K562 (cell line): ENCODE measurements at regions not wholly inside any gene's neighbourhood (a gene's known extent, or its start where the extent isn't known, plus 50 kb on each side); places are given as distances from the start of the nearest gene placed in this dataset.

Experiments
- ATAC-seq: fragments of 200-7000 bp; cut with Tn5 transposase; 3 replicates; pipeline ENCODE4 v1.9.1; 2020; ENCODE audit warnings: moderate library complexity
- BruUV-seq: library from RNA; stranded (reverse); fragments of 400-500 nt; replicated peaks from 2 replicates; lab custom pipeline; 2021; lab: Mats Ljungman, UMichigan
- CTCF ChIA-PET: fragments of 300-600 bp; formaldehyde crosslinking; extraction: SDS; loops from one replicate; lab custom pipeline; 2021; ENCODE audit warnings: low intra/inter-chr PET ratio; lab: Yijun Ruan, JAX
- POLR2A ChIA-PET: fragments of 300-600, 350-650 bp; sonication (Branson Sonifier 250); formaldehyde crosslinking; extraction: SDS; loops from one replicate; lab custom pipeline; 2021; ENCODE audit warnings: antibody characterized with exemption, inconsistent platforms; lab: Yijun Ruan, JAX
- DNase-seq, 4 experiments: peaks; one replicate each; pipeline versions ENCODE4 v3.0.0 to v3.0.0-alpha.2; 2011 to 2018; ENCODE audit warnings: low spot score in 3 of 4, mixed read lengths in 3 of 4; ENCODE audit errors: extremely low read depth in 1 of 4
- FAIRE-seq: peaks from 2 replicates; lab custom pipeline; 2011; peaks lifted over from hg19 to GRCh38; lab: Jason Lieb, UNC
- H2AFZ ChIP-seq: 2 replicates; pipeline ENCODE4 v1.6.0; 2011; ENCODE audit warnings: low read depth, low read length, control low read depth, inconsistent platforms
- H3K27ac ChIP-seq: fragments of 200-600 bp; 3 replicates; pipeline ENCODE4 v1.8.0; 2011; ENCODE audit warnings: low read depth, mild to moderate bottlenecking, control low read depth, inconsistent platforms, low read length, moderate library complexity, mixed read lengths; ENCODE audit errors: extremely low read depth
- H3K27me3 ChIP-seq, 2 experiments: fragments of 300-600 bp in 1 of 2; 2 replicates in 1 of 2; 3 replicates in 1 of 2; pipeline versions ENCODE4 v1.6.0 to v1.8.0; 2011; ENCODE audit warnings: inconsistent platforms in 2 of 2, low read length in 2 of 2, mild to moderate bottlenecking in 1 of 2, mixed read lengths in 1 of 2, moderate library complexity in 1 of 2; ENCODE audit not compliant: control insufficient read depth in 2 of 2, insufficient read depth in 2 of 2
- H3K36me3 ChIP-seq: fragments of 300-600 bp; 3 replicates; pipeline ENCODE4 v1.8.0; 2011; ENCODE audit warnings: mild to moderate bottlenecking, low read length, inconsistent platforms; ENCODE audit not compliant: control insufficient read depth, insufficient read depth
- H3K4me1 ChIP-seq, 2 experiments: fragments of 200-600 bp in 1 of 2; replicated peaks in 1 of 2; 2 replicates in 1 of 2; 3 replicates in 1 of 2; pipeline versions ENCODE4 v1.5.1 to v1.8.0; 2011; ENCODE audit warnings: inconsistent platforms in 2 of 2, low read length in 2 of 2, mild to moderate bottlenecking in 1 of 2, mixed read lengths in 1 of 2, moderate library complexity in 1 of 2; ENCODE audit not compliant: control insufficient read depth in 2 of 2, insufficient read depth in 2 of 2
- H3K4me2 ChIP-seq: 2 replicates; pipeline ENCODE4 v1.6.1; 2011; ENCODE audit warnings: low read length, control low read depth, inconsistent platforms, mixed read lengths; ENCODE audit not compliant: insufficient read depth
- H3K4me3 ChIP-seq: fragments of 200-600 bp; sonication (generic), shearing (Covaris generic); 2 replicates; pipeline ENCODE4 v1.5.1; 2016; ENCODE audit warnings: control low read depth, inconsistent platforms
- H3K79me2 ChIP-seq: fragments of 200-600 bp; 3 replicates; pipeline ENCODE4 v1.8.0; 2011; ENCODE audit warnings: low read length, inconsistent platforms; ENCODE audit not compliant: control insufficient read depth, insufficient read depth
- H3K9ac ChIP-seq, 2 experiments: 2 replicates each; pipeline versions ENCODE4 v1.6.0 to v1.6.1; 2011; ENCODE audit warnings: low read depth in 2 of 2, low read length in 2 of 2, control low read depth in 1 of 2, inconsistent platforms in 1 of 2, mild to moderate bottlenecking in 1 of 2, mixed read lengths in 1 of 2; ENCODE audit not compliant: insufficient read depth in 1 of 2
- H3K9me1 ChIP-seq: one replicate; pipeline ENCODE4 v1.6.0; 2011; ENCODE audit warnings: inconsistent platforms, mild to moderate bottlenecking, low read length, moderate library complexity; ENCODE audit not compliant: control insufficient read depth, insufficient read depth
- H3K9me3 ChIP-seq: replicated peaks from 2 replicates; pipeline ENCODE4 v1.5.1; 2011; ENCODE audit warnings: low read depth, low read length, inconsistent platforms; ENCODE audit not compliant: control insufficient read depth, insufficient read depth
- H4K20me1 ChIP-seq: replicated peaks from 2 replicates; pipeline ENCODE4 v1.6.1; 2011; ENCODE audit warnings: low read length, inconsistent platforms, mixed read lengths; ENCODE audit not compliant: control insufficient read depth, insufficient read depth
- BCOR ChIP-seq: fragments of 450-650 bp; IDR thresholded peaks from 2 replicates; pipeline ENCODE4 v1.6.1; 2016
- E2F6 ChIP-seq, 2 experiments: IDR thresholded peaks; 2 replicates each; pipeline ENCODE4 v1.6.1; 2011; ENCODE audit warnings: borderline replicate concordance in 1 of 2, control low read depth in 1 of 2, low read depth in 1 of 2, low read length in 1 of 2, mild to moderate bottlenecking in 1 of 2, mixed read lengths in 1 of 2, moderate library complexity in 1 of 2; ENCODE audit not compliant: insufficient read depth in 1 of 2, insufficient read length in 1 of 2, poor library complexity in 1 of 2, severe bottlenecking in 1 of 2; ENCODE audit errors: extremely low read depth in 1 of 2
- JUNB ChIP-seq: fragments of 450-650 bp; formaldehyde crosslinking; conservative IDR thresholded peaks from 2 replicates; pipeline ENCODE4 v1.4.0; 2020; ENCODE audit warnings: mild to moderate bottlenecking
- MXI1 ChIP-seq: IDR thresholded peaks from 2 replicates; pipeline ENCODE4 v1.6.1; 2011; ENCODE audit warnings: low read depth, mild to moderate bottlenecking, improper control_type of control experiment, low read length
- NR3C1 ChIP-seq: sonication (generic); formaldehyde crosslinking; IDR thresholded peaks from 2 replicates; pipeline ENCODE4 v1.8.1; 2022; ENCODE audit warnings: missing genetic modification reagents
- POLR2AphosphoS2 ChIP-seq: IDR thresholded peaks from 2 replicates; pipeline ENCODE4 v1.6.1; 2012; ENCODE audit warnings: low read length, improper control_type of control experiment
- PTBP1 ChIP-seq: fragments of 200-400 bp; formaldehyde crosslinking; IDR thresholded peaks from 2 replicates; pipeline ENCODE4 v1.6.1; 2017; ENCODE audit warnings: low read depth, low read length
- RB1 ChIP-seq: fragments of 450-650 bp; IDR thresholded peaks from 2 replicates; pipeline ENCODE4 v1.6.1; 2017; ENCODE audit warnings: low read depth, mild to moderate bottlenecking
- TAF9B ChIP-seq: fragments of 450-650 bp; IDR thresholded peaks from 2 replicates; pipeline ENCODE4 v1.6.1; 2018; ENCODE audit warnings: mild to moderate bottlenecking; ENCODE audit not compliant: partially characterized antibody
- TEAD2 ChIP-seq: fragments of 450-650 bp; IDR thresholded peaks from 2 replicates; pipeline ENCODE4 v1.6.1; 2016; ENCODE audit warnings: missing genetic modification characterization, control low read depth, missing compliant biosample characterization
- ZC3H11A ChIP-seq: IDR thresholded peaks from 2 replicates; pipeline ENCODE4 v1.6.1; 2012; ENCODE audit warnings: low read depth, low read length, improper control_type of control experiment
- ZNF184 ChIP-seq: sonication (generic); formaldehyde crosslinking; IDR thresholded peaks from 2 replicates; pipeline ENCODE4 v1.5.0; 2020; ENCODE audit warnings: missing genetic modification reagents
- ZNF324 ChIP-seq: fragments of 250-450 bp; sonication (Bioruptor Pico); IDR thresholded peaks from 2 replicates; pipeline ENCODE4 v1.4.0; 2020; ENCODE audit warnings: mild to moderate bottlenecking
- ZNF778 ChIP-seq: fragments of 450-650 bp; formaldehyde crosslinking; IDR thresholded peaks from 2 replicates; pipeline ENCODE4 v1.4.0; 2020; ENCODE audit warnings: mild to moderate bottlenecking, moderate library complexity
- WGBS: fragments of 100-300 bp; shearing (Covaris generic); methylation state at CpG from one replicate; pipeline ENCODE4 v1.1.6; 2016; ENCODE audit warnings: low coverage, mixed read lengths; ENCODE audit not compliant: insufficient coverage; ENCODE audit errors: missing lambda C conversion rate; 5-methylcytosine and 5-hydroxymethylcytosine counted together
- in situ Hi-C: fragments of 300-500 bp; cut with MboI; formaldehyde crosslinking; loops from 4 replicates; pipeline ENCODE4 v1.15.0; 2018; ENCODE audit warnings: inconsistent platforms, mixed read lengths
- intact Hi-C: fragments of 100-400 bp; cut with micrococcal nuclease; formaldehyde crosslinking; loops from 2 replicates; pipeline ENCODE4 v1.14.2; 2022

DNA sequence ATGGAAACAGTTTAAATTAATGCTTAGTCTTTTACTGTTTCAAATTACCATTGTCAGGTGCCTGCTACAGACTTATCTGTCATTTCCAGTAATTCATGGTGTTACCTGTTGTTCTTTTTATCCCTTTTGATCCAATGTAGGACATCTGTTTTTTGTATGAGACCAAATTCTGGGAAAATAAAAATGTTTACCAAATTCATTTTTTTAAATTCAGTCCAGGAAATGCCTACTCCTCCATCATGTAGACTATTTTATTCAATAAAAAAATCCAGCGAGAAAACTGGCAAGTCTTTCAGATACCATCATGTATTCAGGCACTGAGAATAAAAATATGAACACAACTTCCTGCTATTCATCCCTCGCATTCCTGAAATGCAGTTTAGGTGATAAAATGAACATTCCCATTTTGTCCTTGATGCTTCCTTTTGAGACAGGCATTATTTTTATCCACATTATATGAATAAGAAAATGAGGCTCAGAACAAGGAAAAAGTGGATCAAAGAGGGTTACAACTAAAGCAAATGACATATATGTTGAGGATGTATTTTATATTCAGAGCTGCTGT lies 584.2 kb downstream of the SPRY1 start:
- H2AFZ ChIP-seq: no peak overlapping the region
- FAIRE-seq (no peak), DNase-seq (no peak), ATAC-seq (no peak)
- POLR2A ChIA-PET: no interaction called here
- H3K9ac ChIP-seq: no peak overlapping the region
- WGBS: 0% methylated on average over 2 of the region's 2 CpGs
- H3K36me3 ChIP-seq: no peaks in the 10 kb centered on the region
- H4K20me1 ChIP-seq: no peaks in the 10 kb centered on the region
- no peaks in the 10 kb centered on the region for H3K4me1 ChIP-seq
- H3K4me2 ChIP-seq: no peak overlapping the region
- no peaks in the 10 kb centered on the region for H3K79me2 ChIP-seq
- no peak overlapping the region for H3K4me3 ChIP-seq
- in situ Hi-C loops: no loop called here
- no peak overlapping the region for H3K27ac ChIP-seq
- TF ChIP-seq ZNF184 (CRISPR knock-in tag): no peak
- TF ChIP-seq JUNB (CRISPR knock-in tag): no peak
- no peak for TF ChIP-seq TAF9B
- no peak for TF ChIP-seq POLR2AphosphoS2
- TF ChIP-seq MXI1: no peak
- TF ChIP-seq BCOR: no peak
- no peak for TF ChIP-seq E2F6 (IDR thresholded peaks at IDR 0.05; ENCODE audit: borderline replicate concordance in 1 of 2, extremely low read depth in 1 of 2, insufficient read depth in 1 of 2, insufficient read length in 1 of 2, low read depth in 1 of 2, low read length in 1 of 2, poor library complexity in 1 of 2, severe bottlenecking in 1 of 2)
- TF ChIP-seq TEAD2 (tag): no peak
- no peak for TF ChIP-seq NR3C1 (CRISPR knock-in tag)
- no peak for TF ChIP-seq ZC3H11A
- TF ChIP-seq ZNF778 (CRISPR knock-in tag): no peak
- TF ChIP-seq PTBP1: no peak
- no peak for TF ChIP-seq RB1
- TF ChIP-seq ZNF324 (CRISPR knock-in tag): no peak
- TF ChIP-seq, all 486 proteins: peak for 0
- intact Hi-C loops: no loop called here
- CTCF ChIA-PET: no interaction called here
- Histone ChIP-seq H3K9me3 (no peaks in the 10 kb centered on the region), H3K9me1 (no peaks in the 10 kb centered on the region), H3K27me3 (no peaks in the 10 kb centered on the region)
- BruUV-seq: no TSS peak
